Osteoblast (primary cell): ENCODE measurements at regions not wholly inside any gene's neighbourhood (a gene's known extent, or its start where the extent isn't known, plus 50 kb on each side); places are given as distances from the start of the nearest gene placed in this dataset.

Experiments used
- DNase-seq: peaks from one replicate; pipeline ENCODE4 v3.0.0; 2011; ENCODE audit warnings: low spot score, mixed read lengths; ENCODE audit not compliant: insufficient read length; ENCODE audit errors: missing footprints
- H2AFZ ChIP-seq: 2 replicates; pipeline ENCODE4 v1.6.0; 2011; ENCODE audit warnings: mild to moderate bottlenecking, low read length
- H3K27ac ChIP-seq: 2 replicates; pipeline ENCODE4 v1.5.1; 2011; ENCODE audit warnings: mild to moderate bottlenecking, low read depth, low read length, moderate library complexity
- H3K27me3 ChIP-seq: 2 replicates; pipeline ENCODE4 v1.6.0; 2012; ENCODE audit warnings: mild to moderate bottlenecking, control low read depth, inconsistent platforms, low read length, moderate library complexity; ENCODE audit not compliant: insufficient read depth
- H3K36me3 ChIP-seq: 2 replicates; pipeline ENCODE4 v1.5.1; 2011; ENCODE audit warnings: mild to moderate bottlenecking, low read length, control low read depth, moderate library complexity; ENCODE audit not compliant: insufficient read depth
- H3K4me1 ChIP-seq: 2 replicates; pipeline ENCODE4 v1.5.1; 2011; ENCODE audit warnings: mild to moderate bottlenecking, low read length, control low read depth, moderate library complexity; ENCODE audit not compliant: insufficient read depth
- H3K4me2 ChIP-seq: 2 replicates; pipeline ENCODE4 v1.6.0; 2011; ENCODE audit warnings: mild to moderate bottlenecking, low read length; ENCODE audit not compliant: insufficient read depth
- H3K4me3 ChIP-seq: fragments of 200-600 bp; sonication (generic); 3 replicates; pipeline ENCODE4 v1.5.1; 2012; ENCODE audit warnings: mild to moderate bottlenecking, low read length, inconsistent platforms; ENCODE audit not compliant: insufficient read depth
- H3K79me2 ChIP-seq: 2 replicates; pipeline ENCODE4 v1.6.0; 2012; ENCODE audit warnings: mild to moderate bottlenecking, low read length, control low read depth, inconsistent platforms; ENCODE audit not compliant: insufficient read depth
- H3K9me3 ChIP-seq: 2 replicates; pipeline ENCODE4 v1.5.1; 2011; ENCODE audit warnings: low read depth, low read length, control low read depth
- H4K20me1 ChIP-seq: 2 replicates; pipeline ENCODE4 v1.6.0; 2012; ENCODE audit warnings: mild to moderate bottlenecking, low read length, control low read depth; ENCODE audit not compliant: insufficient read depth
- TF ChIP-seq, protein P1 (sequence below): IDR thresholded peaks from 2 replicates; pipeline ENCODE4 v1.5.1; 2011; ENCODE audit warnings: mild to moderate bottlenecking, low read depth, low read length, moderate library complexity; ENCODE audit errors: extremely low read depth

DNA sequence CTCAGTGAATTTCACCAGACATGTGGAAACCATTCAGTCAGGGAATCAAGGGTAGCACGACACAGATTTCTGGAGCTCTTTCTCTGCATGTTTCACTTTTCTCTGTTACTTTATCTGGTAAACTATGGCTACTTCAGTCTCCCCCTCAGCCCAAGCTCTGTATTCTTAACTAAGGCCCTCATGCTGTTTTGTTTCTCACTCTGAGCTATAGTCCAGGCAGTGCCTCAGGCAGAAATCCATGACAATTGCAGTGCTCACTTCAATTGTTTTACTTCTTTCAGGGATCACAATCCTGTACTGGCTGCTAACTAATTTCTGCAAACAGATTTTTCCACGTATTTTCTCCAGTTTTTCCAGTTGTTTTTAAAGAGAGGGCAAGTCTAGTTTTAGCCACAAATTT lies 1599.9 kb upstream of the LRRTM3 start:
- Histone ChIP-seq H3K79me2 (no peaks in the 10 kb centered on the region), H3K9me3 (no peaks in the 10 kb centered on the region), H3K27me3 (no peaks in the 10 kb centered on the region), H2AFZ (no peak overlapping the region), H3K27ac (no peak overlapping the region), H3K36me3 (no peaks in the 10 kb centered on the region), H4K20me1 (no peaks in the 10 kb centered on the region), H3K4me3 (no peak overlapping the region), H3K4me1 (no peaks in the 10 kb centered on the region), H3K4me2 (no peak overlapping the region)
- DNase-seq = no peak
- TF ChIP-seq, protein P1, sequence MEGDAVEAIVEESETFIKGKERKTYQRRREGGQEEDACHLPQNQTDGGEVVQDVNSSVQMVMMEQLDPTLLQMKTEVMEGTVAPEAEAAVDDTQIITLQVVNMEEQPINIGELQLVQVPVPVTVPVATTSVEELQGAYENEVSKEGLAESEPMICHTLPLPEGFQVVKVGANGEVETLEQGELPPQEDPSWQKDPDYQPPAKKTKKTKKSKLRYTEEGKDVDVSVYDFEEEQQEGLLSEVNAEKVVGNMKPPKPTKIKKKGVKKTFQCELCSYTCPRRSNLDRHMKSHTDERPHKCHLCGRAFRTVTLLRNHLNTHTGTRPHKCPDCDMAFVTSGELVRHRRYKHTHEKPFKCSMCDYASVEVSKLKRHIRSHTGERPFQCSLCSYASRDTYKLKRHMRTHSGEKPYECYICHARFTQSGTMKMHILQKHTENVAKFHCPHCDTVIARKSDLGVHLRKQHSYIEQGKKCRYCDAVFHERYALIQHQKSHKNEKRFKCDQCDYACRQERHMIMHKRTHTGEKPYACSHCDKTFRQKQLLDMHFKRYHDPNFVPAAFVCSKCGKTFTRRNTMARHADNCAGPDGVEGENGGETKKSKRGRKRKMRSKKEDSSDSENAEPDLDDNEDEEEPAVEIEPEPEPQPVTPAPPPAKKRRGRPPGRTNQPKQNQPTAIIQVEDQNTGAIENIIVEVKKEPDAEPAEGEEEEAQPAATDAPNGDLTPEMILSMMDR = no peak

DNA sequence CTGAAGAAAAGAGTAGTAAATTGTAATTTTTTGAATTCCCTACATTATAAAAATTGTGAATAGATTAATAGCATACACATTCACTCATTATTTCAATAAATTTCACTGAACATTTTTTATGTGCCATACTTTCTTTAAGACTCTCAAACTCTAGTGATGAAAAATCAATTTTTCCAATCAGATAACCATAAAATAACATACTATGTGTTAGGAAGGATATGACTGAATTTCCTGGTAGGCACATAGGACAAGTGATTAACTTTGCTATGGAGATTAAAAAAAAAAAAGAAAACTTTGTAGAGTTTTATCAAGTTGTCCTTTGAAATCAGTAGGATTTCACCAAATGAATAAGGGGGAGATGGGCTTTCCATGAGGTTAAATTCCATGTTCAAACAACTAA lies 1597.3 kb upstream of the LRRTM3 start:
- H4K20me1 ChIP-seq = no peaks in the 10 kb centered on the region
- no peaks in the 10 kb centered on the region for H3K9me3 ChIP-seq
- no peaks in the 10 kb centered on the region for H3K79me2 ChIP-seq
- H3K36me3 ChIP-seq = no peaks in the 10 kb centered on the region
- H3K4me2 ChIP-seq = no peak overlapping the region
- no peak for DNase-seq
- TF ChIP-seq, protein P1 = no peak
- no peaks in the 10 kb centered on the region for H3K27me3 ChIP-seq
- H3K27ac ChIP-seq = no peak overlapping the region
- no peak overlapping the region for H3K4me3 ChIP-seq
- H2AFZ ChIP-seq = no peak overlapping the region
- H3K4me1 ChIP-seq = no peaks in the 10 kb centered on the region

DNA sequence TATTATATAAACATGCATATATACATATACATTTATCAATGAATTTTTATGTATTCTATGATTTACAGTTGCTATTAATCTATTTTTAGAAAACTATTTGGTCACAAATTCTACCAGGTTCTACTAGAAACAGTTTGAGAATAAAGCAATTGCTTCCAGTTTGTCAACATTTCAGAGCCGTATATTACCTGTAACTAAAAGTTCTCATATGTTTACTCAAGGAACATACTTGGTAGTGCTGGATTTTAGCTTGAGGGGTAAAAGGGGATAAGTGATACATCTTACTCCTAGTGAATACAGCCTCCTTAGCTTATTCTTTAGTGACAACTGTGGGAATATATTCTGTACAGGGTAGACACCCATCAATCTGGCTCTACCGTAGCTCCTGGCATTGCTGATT lies 1590.5 kb upstream of the LRRTM3 start:
- no peak overlapping the region for H3K4me3 ChIP-seq
- no peaks in the 10 kb centered on the region for H3K4me1 ChIP-seq
- no peak overlapping the region for H2AFZ ChIP-seq
- no peak for DNase-seq
- no peak overlapping the region for H3K4me2 ChIP-seq
- no peaks in the 10 kb centered on the region for H4K20me1 ChIP-seq
- no peak overlapping the region for H3K27ac ChIP-seq
- no peaks in the 10 kb centered on the region for H3K36me3 ChIP-seq
- no peaks in the 10 kb centered on the region for H3K79me2 ChIP-seq
- TF ChIP-seq, protein P1 = no peak
- no peaks in the 10 kb centered on the region for H3K9me3 ChIP-seq
- H3K27me3 ChIP-seq = no peaks in the 10 kb centered on the region

- H3K9me3 ChIP-seq = no peaks in the 10 kb centered on the region
- no peak overlapping the region for H3K27ac ChIP-seq
- no peak for DNase-seq
- H2AFZ ChIP-seq = no peak overlapping the region
- TF ChIP-seq, protein P1 = no peak
- no peaks in the 10 kb centered on the region for H3K4me1 ChIP-seq
- no peaks in the 10 kb centered on the region for H3K79me2 ChIP-seq
- no peaks in the 10 kb centered on the region for H4K20me1 ChIP-seq
- no peaks in the 10 kb centered on the region for H3K27me3 ChIP-seq
- H3K4me3 ChIP-seq = no peak overlapping the region
- no peak overlapping the region for H3K4me2 ChIP-seq
- no peaks in the 10 kb centered on the region for H3K36me3 ChIP-seq
Measured at GRCh38 chr10:65340340-65340739, 1585.5 kb upstream of the LRRTM3 start.
